ENCODE measurements at regions not wholly inside any gene's neighbourhood (a gene's known extent, or its start where the extent isn't known, plus 50 kb on each side); places are given as distances from the start of the nearest gene placed in this dataset.
"Not testable (repeated sequence)": the region's sequence is repeated elsewhere in the genome, so short reads cannot be mapped to it uniquely, and the experiment has no call there.

- DNase-seq (ENCODE audit: low read depth in 1 of 2, low spot score in 1 of 2), result no peak
- TF ChIP-seq JUND (IDR thresholded peaks at IDR 0.05; ENCODE audit: low read depth), result no peak
- in situ Hi-C loops (cut with HindIII; ENCODE audit: low pct_unique_long_range_greater_than_20kb, low sequenced_read_pairs), result no loop called here
These were observed 1705.5 kb upstream of the PIK3C3 start for GRCh38 chr18:40249390-40250080.

- DNase-seq (ENCODE audit: low read depth in 1 of 2, low spot score in 1 of 2); in situ Hi-C loops (cut with HindIII; ENCODE audit: low pct_unique_long_range_greater_than_20kb, low sequenced_read_pairs): not testable (repeated sequence)
These were observed 1709.4 kb upstream of the PIK3C3 start for GRCh38 chr18:40245612-40246011.

- in situ Hi-C loops (cut with HindIII; ENCODE audit: low pct_unique_long_range_greater_than_20kb, low sequenced_read_pairs), result no loop called here
- no peak for DNase-seq (ENCODE audit: low read depth in 1 of 2, low spot score in 1 of 2)
- no peak for TF ChIP-seq JUND (IDR thresholded peaks at IDR 0.05; ENCODE audit: low read depth)
These were observed 1711.4 kb upstream of the PIK3C3 start for GRCh38 chr18:40243607-40244006.

GRCh38 chr18:40235836-40236235 lies 1719.2 kb upstream of the PIK3C3 start:
- TF ChIP-seq JUND (IDR thresholded peaks at IDR 0.05; ENCODE audit: low read depth), result no peak
- in situ Hi-C loops (cut with HindIII; ENCODE audit: low pct_unique_long_range_greater_than_20kb, low sequenced_read_pairs), result no loop called here
- DNase-seq (ENCODE audit: low read depth in 1 of 2, low spot score in 1 of 2), result no peak

GRCh38 chr18:40235323-40235722 lies 1719.7 kb upstream of the PIK3C3 start:
- in situ Hi-C loops (cut with HindIII; ENCODE audit: low pct_unique_long_range_greater_than_20kb, low sequenced_read_pairs), result no loop called here
- no peak for TF ChIP-seq JUND (IDR thresholded peaks at IDR 0.05; ENCODE audit: low read depth)
- no peak for DNase-seq (ENCODE audit: low read depth in 1 of 2, low spot score in 1 of 2)

GRCh38 chr18:40233931-40234616 lies 1721.0 kb upstream of the PIK3C3 start:
- in situ Hi-C loops (cut with HindIII; ENCODE audit: low pct_unique_long_range_greater_than_20kb, low sequenced_read_pairs), result no loop called here
- no peak for TF ChIP-seq JUND (IDR thresholded peaks at IDR 0.05; ENCODE audit: low read depth)

GRCh38 chr18:40222776-40223175 lies 1732.3 kb upstream of the PIK3C3 start:
- DNase-seq (ENCODE audit: low read depth in 1 of 2, low spot score in 1 of 2), result no peak
- in situ Hi-C loops (cut with HindIII; ENCODE audit: low pct_unique_long_range_greater_than_20kb, low sequenced_read_pairs), result no loop called here
- no peak for TF ChIP-seq JUND (IDR thresholded peaks at IDR 0.05; ENCODE audit: low read depth)

More at GRCh38 chr18:40233931-40234616, 1721.0 kb upstream of the PIK3C3 start:
- no peak for DNase-seq (ENCODE audit: low read depth in 1 of 2, low spot score in 1 of 2)

GRCh38 chr18:40216856-40217255 lies 1738.2 kb upstream of the PIK3C3 start:
- in situ Hi-C loops (cut with HindIII; ENCODE audit: low pct_unique_long_range_greater_than_20kb, low sequenced_read_pairs), result no loop called here
- DNase-seq (ENCODE audit: low read depth in 1 of 2, low spot score in 1 of 2), result no peak
- no peak for TF ChIP-seq JUND (IDR thresholded peaks at IDR 0.05; ENCODE audit: low read depth)

- TF ChIP-seq JUND (IDR thresholded peaks at IDR 0.05; ENCODE audit: low read depth), result no peak
- no peak for DNase-seq (ENCODE audit: low read depth in 1 of 2, low spot score in 1 of 2)
- in situ Hi-C loops (cut with HindIII; ENCODE audit: low pct_unique_long_range_greater_than_20kb, low sequenced_read_pairs), result no loop called here
These were observed 1739.1 kb upstream of the PIK3C3 start for GRCh38 chr18:40215979-40216378.

GRCh38 chr18:40210696-40211095 lies 1744.3 kb upstream of the PIK3C3 start:
- in situ Hi-C loops (cut with HindIII; ENCODE audit: low pct_unique_long_range_greater_than_20kb, low sequenced_read_pairs), result no loop called here
- no peak for DNase-seq (ENCODE audit: low read depth in 1 of 2, low spot score in 1 of 2)
- no peak for TF ChIP-seq JUND (IDR thresholded peaks at IDR 0.05; ENCODE audit: low read depth)

- TF ChIP-seq JUND (IDR thresholded peaks at IDR 0.05; ENCODE audit: low read depth), result no peak
- DNase-seq (ENCODE audit: low read depth in 1 of 2, low spot score in 1 of 2), result no peak
These were observed 1746.1 kb upstream of the PIK3C3 start for GRCh38 chr18:40208958-40209357.

GRCh38 chr18:40197711-40198110 lies 1757.3 kb upstream of the PIK3C3 start:
- in situ Hi-C loops (cut with HindIII; ENCODE audit: low pct_unique_long_range_greater_than_20kb, low sequenced_read_pairs), result no loop called here
- DNase-seq (ENCODE audit: low read depth in 1 of 2, low spot score in 1 of 2), result no peak
- no peak for TF ChIP-seq JUND (IDR thresholded peaks at IDR 0.05; ENCODE audit: low read depth)

More at GRCh38 chr18:40208958-40209357, 1746.1 kb upstream of the PIK3C3 start:
- in situ Hi-C loops (cut with HindIII; ENCODE audit: low pct_unique_long_range_greater_than_20kb, low sequenced_read_pairs), result no loop called here

- in situ Hi-C loops (cut with HindIII; ENCODE audit: low pct_unique_long_range_greater_than_20kb, low sequenced_read_pairs), result no loop called here
- DNase-seq (ENCODE audit: low read depth in 1 of 2, low spot score in 1 of 2), result no peak
- no peak for TF ChIP-seq JUND (IDR thresholded peaks at IDR 0.05; ENCODE audit: low read depth)
These were observed 1768.4 kb upstream of the PIK3C3 start for GRCh38 chr18:40186677-40187076.

Measured in T47D (cell line).